ENCODE measurements at regions not wholly inside any gene's neighbourhood (a gene's known extent, or its start where the extent isn't known, plus 50 kb on each side); places are given as distances from the start of the nearest gene placed in this dataset.

DNA sequence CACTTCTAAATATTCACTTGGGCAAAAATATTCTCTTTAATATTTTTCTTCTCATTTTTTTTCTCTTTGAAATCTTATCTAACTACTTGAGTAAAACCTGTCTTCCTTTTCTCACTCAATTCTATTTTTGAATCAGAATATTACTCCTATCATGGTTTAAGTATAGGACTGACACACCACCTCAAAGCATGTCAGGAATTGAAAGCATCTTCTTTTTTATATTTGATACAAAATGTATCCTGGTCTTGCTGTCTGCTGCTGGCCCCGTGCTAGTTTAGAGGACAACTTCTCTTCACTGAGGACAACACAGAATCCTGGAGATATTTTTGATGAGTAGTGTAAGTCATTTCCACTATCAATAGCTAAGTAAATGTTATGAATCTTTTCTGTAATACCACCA, 383.6 kb downstream of the GADD45G start:
- TF ChIP-seq, protein P1, sequence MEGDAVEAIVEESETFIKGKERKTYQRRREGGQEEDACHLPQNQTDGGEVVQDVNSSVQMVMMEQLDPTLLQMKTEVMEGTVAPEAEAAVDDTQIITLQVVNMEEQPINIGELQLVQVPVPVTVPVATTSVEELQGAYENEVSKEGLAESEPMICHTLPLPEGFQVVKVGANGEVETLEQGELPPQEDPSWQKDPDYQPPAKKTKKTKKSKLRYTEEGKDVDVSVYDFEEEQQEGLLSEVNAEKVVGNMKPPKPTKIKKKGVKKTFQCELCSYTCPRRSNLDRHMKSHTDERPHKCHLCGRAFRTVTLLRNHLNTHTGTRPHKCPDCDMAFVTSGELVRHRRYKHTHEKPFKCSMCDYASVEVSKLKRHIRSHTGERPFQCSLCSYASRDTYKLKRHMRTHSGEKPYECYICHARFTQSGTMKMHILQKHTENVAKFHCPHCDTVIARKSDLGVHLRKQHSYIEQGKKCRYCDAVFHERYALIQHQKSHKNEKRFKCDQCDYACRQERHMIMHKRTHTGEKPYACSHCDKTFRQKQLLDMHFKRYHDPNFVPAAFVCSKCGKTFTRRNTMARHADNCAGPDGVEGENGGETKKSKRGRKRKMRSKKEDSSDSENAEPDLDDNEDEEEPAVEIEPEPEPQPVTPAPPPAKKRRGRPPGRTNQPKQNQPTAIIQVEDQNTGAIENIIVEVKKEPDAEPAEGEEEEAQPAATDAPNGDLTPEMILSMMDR (IDR thresholded peaks at IDR 0.05; ENCODE audit: insufficient read depth, low read length, poor library complexity, severe bottlenecking) = no peak
- no peak for TF ChIP-seq EZH2phosphoT487 (conservative IDR thresholded peaks at IDR 0.05; ENCODE audit: low read length)

Measured in SU-DHL-6 (cell line).